ENCODE measurements at regions not wholly inside any gene's neighbourhood (a gene's known extent, or its start where the extent isn't known, plus 50 kb on each side); places are given as distances from the start of the nearest gene placed in this dataset.

DNA sequence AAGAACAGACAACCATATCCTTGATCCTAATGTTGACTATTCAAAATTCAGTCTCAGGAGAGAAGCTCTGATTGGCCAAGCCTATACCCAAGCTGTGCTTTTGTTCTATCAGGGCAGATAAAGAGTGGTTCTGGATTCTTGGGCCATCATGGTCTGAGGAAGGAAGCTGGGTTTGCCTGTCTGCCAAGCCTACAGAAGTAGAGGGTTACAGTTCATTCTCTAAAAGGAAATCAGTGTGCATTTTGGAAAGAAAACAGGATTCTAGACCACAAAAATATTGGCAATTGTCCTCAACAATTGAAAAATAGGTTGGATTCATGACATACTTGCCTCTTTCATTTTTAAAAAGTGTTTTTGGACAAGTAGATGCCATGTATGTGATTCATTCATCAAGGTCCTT is 145.4 kb upstream of the BMP2 start:
- no peaks in the 10 kb centered on the region for H3K4me1 ChIP-seq (ENCODE audit: control insufficient read depth in 1 of 2, insufficient read depth in 2 of 2, low read length in 2 of 2)
- H4K20me1 ChIP-seq (ENCODE audit: insufficient read depth, low read length) = no peaks in the 10 kb centered on the region
- intact Hi-C loops (cut with micrococcal nuclease) = no loop called here
- H3K9me3 Mint-ChIP-seq = peaks cover 0 to 3% (median 0%) of the 10 kb centered on the region in 7 donors
- no peaks in the 10 kb centered on the region for H3K27me3 ChIP-seq (ENCODE audit: control insufficient read depth in 2 of 2, insufficient read depth in 2 of 2, low read length in 2 of 2)
- no peaks in the 10 kb centered on the region for H3K27me3 Mint-ChIP-seq (ENCODE audit: low read depth in 3 of 3)
- no peak for TF ChIP-seq CTCF (IDR thresholded peaks at IDR 0.05)
- no peak for DNase-seq
- H3K79me2 ChIP-seq (ENCODE audit: insufficient read depth, low read length) = no peaks in the 10 kb centered on the region
- no peak overlapping the region for H3K9ac ChIP-seq (ENCODE audit: insufficient read depth, low read length, poor library complexity, severe bottlenecking)
- H3K36me3 Mint-ChIP-seq = no peaks in the 10 kb centered on the region
- no peak overlapping the region for H3K27ac ChIP-seq (ENCODE audit: low read depth in 1 of 2, low read length in 2 of 2)
- H3K4me3 ChIP-seq (replicated peaks in 1 of 3; ENCODE audit: low read depth in 2 of 3, low read length in 3 of 3) = no peak overlapping the region
- H3K27ac Mint-ChIP-seq = no peak overlapping the region
- H3K36me3 ChIP-seq (replicated peaks in 1 of 2; ENCODE audit: control insufficient read depth in 1 of 2, insufficient read depth in 2 of 2, low read length in 2 of 2) = no peaks in the 10 kb centered on the region
- H3K4me2 ChIP-seq (replicated peaks; ENCODE audit: extremely low read depth, low read length, poor library complexity, severe bottlenecking) = no peak overlapping the region
- no peak overlapping the region for H3K4me3 Mint-ChIP-seq
- H2AFZ ChIP-seq (ENCODE audit: insufficient read depth, low read depth, low read length, poor library complexity, severe bottlenecking) = no peak overlapping the region
- no peaks in the 10 kb centered on the region for H3K9me3 ChIP-seq (replicated peaks in 1 of 2; ENCODE audit: control insufficient read depth in 1 of 2, insufficient read depth in 1 of 2, low read length in 2 of 2)
- peaks cover 6% of the 10 kb centered on the region for H3K4me1 Mint-ChIP-seq

- H3K27me3 Mint-ChIP-seq (ENCODE audit: low read depth in 3 of 3) = peaks cover 0 to 3% (median 0%) of the 10 kb centered on the region in 3 donors
- Histone ChIP-seq H2AFZ (ENCODE audit: insufficient read depth, low read depth, low read length, poor library complexity, severe bottlenecking) (no peak overlapping the region), H3K4me3 (replicated peaks in 1 of 3; ENCODE audit: low read depth in 2 of 3, low read length in 3 of 3) (no peak overlapping the region), H3K4me1 (ENCODE audit: control insufficient read depth in 1 of 2, insufficient read depth in 2 of 2, low read length in 2 of 2) (no peaks in the 10 kb centered on the region), H3K27me3 (ENCODE audit: control insufficient read depth in 2 of 2, insufficient read depth in 2 of 2, low read length in 2 of 2) (no peaks in the 10 kb centered on the region), H3K27ac (ENCODE audit: low read depth in 1 of 2, low read length in 2 of 2) (no peak overlapping the region), H3K9ac (ENCODE audit: insufficient read depth, low read length, poor library complexity, severe bottlenecking) (no peak overlapping the region), H3K36me3 (replicated peaks in 1 of 2; ENCODE audit: control insufficient read depth in 1 of 2, insufficient read depth in 2 of 2, low read length in 2 of 2) (no peaks in the 10 kb centered on the region), H4K20me1 (ENCODE audit: insufficient read depth, low read length) (no peaks in the 10 kb centered on the region), H3K79me2 (ENCODE audit: insufficient read depth, low read length) (no peaks in the 10 kb centered on the region), H3K4me2 (replicated peaks; ENCODE audit: extremely low read depth, low read length, poor library complexity, severe bottlenecking) (no peak overlapping the region), H3K9me3 (replicated peaks in 1 of 2; ENCODE audit: control insufficient read depth in 1 of 2, insufficient read depth in 1 of 2, low read length in 2 of 2) (no peaks in the 10 kb centered on the region)
- intact Hi-C loops (cut with micrococcal nuclease) = no loop called here
- H3K36me3 Mint-ChIP-seq = no peaks in the 10 kb centered on the region
- TF ChIP-seq CTCF (IDR thresholded peaks at IDR 0.05) = no peak
- DNase-seq = no peak
- H3K4me3 Mint-ChIP-seq = no peak overlapping the region
- H3K9me3 Mint-ChIP-seq = peaks cover 0 to 6% (median 0%) of the 10 kb centered on the region in 7 donors
- WGBS (ENCODE audit: insufficient coverage) = no CpG with 5 or more reads among the region's 2 CpGs
- no peaks in the 10 kb centered on the region for H3K4me1 Mint-ChIP-seq
- no peak overlapping the region for H3K27ac Mint-ChIP-seq
Observed at GRCh38 chr20:6618051-6618450, 149.4 kb upstream of the BMP2 start.

Measured in CD14-positive monocyte (primary cell).